UCSD-AML1 (cell line): ENCODE measurements at regions not wholly inside any gene's neighbourhood (a gene's known extent, or its start where the extent isn't known, plus 50 kb on each side); places are given as distances from the start of the nearest gene placed in this dataset.
"Not testable (repeated sequence)": the region's sequence is repeated elsewhere in the genome, so short reads cannot be mapped to it uniquely, and the experiment has no call there.

Source experiments
- DNase-seq: peaks from one replicate; lab custom pipeline; 2025; ENCODE audit not compliant: unreplicated experiment; lab: John Stamatoyannopoulos, UW

DNA sequence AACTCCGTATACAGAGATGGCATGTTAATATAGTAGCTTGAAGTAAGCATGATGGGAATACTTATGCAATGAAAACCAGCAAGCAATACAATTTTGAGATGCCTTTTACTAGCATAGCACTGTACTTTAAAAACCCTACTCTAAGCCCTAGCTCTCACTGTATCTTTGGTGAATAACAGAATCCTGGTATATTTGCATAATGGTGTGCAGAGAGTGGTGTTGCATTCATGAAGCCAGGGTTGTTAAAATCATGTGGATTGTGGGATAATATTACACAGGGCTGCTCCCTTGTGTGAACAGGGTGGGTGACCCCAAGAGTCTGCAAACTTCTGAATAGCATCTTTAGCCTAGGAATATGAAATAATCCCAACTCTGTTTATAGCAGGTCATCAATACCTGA is 105.2 kb upstream of the BMP2 start:
- no peak for DNase-seq

GRCh38 chr20:6660441-6660840 is 107.0 kb upstream of the BMP2 start:
- DNase-seq: no peak

DNA sequence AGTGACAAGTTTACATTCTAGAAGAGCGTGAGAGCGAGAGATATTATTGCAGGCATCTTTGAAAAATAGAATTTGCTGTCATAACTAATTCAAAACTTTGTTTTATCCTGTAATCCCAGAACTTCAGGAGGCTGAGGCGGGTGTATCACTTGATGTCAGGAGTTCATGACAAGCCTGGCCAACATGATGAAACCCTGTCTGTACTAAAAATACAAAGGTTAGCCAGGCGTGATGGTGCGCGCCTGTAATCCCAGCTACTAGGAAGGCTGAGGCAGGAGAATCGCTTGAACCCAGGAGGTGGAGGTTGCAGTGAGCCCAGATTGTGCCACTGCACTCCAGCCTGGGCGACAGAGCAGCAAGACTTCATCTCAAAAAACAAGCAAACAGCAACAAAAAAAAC is 108.6 kb upstream of the BMP2 start:
- DNase-seq: not testable (repeated sequence)

DNA sequence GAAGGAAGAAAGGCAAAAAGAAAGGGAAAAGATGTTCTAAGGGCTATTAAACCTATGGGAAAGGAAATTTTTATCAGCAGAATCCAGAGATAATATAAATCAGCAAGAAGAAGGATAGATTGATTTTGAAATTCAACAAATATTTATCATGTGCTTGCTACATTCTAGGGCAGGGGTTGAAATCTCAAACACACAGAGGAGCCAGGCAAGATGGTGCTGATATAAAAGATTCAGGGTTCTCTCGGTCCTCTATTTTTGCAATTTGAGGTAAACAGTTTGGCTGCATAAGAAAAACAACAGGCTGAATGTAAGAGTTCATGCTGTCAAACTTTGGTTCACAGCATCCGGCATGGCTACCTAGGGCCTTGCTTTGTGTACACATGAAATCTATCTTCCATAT is 109.6 kb upstream of the BMP2 start:
- no peak for DNase-seq

DNA sequence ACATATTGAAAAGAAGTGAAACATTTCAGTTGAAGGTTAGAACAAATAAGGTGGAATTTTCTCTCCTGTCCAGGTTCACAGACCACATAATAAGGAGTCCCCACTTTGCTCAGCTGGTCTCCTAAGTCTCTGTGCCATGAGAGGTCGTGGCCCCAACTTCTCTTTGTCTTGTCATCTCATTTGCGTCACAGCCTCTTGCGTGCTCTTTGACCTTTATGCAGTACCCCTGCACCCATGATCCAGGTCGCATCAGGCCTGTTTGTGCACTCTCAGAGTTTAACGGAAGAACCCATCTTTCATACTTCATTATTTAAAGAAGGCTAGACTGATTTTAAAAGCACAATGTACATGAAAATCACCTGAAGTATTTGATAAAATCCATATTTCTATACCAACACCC is 110.4 kb upstream of the BMP2 start:
- DNase-seq: no peak

GRCh38 chr20:6654513-6655252 is 112.8 kb upstream of the BMP2 start:
- DNase-seq: no peak

GRCh38 chr20:6651561-6651960 is 115.9 kb upstream of the BMP2 start:
- no peak for DNase-seq

DNA sequence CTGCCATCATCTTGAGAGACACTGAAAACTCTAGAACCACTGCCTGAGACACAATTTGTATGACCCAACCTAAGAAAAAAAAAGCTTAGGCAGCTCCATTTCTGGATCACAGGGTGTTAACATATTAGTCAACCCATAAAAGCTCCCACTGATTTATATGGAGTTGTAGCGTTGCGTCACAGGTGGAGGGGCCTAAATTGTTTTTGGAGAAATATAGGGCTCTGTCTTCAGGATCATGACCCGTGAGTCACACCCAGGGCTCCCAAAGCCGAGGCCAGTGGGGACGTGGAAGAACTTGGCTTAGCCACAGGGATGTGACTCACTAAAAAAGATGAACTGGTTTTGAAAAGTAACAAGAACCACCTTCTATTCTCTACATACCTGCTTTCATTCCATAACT is 116.5 kb upstream of the BMP2 start:
- DNase-seq: no peak

DNA sequence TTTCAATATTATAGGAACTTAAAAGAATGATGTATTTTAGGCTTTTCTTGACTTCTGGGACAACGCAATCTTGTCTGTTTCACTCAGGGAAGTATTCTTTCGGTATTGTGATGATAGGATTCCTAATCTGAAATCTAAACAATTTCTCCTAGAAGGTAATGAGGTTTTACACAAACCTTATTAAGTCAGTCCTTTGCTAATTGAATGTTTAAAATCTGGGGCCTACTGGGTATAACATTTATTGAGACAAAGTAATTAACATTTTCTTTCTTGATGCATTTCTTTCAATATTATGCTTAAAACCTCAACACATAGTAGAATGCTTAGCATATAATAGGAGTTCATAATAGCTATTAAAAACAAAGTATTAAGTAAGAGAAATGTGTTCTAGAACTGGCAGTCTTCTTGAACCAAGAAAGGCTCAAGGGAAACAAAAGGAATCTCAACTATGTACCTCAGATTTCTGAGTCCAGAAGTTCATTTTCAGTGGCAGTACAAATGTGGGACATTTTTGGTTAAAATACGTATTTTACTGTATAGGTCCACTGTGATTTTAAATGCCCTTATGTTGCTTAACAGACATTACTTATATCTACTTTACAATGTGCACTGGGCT is 121.4 kb upstream of the BMP2 start:
- DNase-seq: no peak

DNA sequence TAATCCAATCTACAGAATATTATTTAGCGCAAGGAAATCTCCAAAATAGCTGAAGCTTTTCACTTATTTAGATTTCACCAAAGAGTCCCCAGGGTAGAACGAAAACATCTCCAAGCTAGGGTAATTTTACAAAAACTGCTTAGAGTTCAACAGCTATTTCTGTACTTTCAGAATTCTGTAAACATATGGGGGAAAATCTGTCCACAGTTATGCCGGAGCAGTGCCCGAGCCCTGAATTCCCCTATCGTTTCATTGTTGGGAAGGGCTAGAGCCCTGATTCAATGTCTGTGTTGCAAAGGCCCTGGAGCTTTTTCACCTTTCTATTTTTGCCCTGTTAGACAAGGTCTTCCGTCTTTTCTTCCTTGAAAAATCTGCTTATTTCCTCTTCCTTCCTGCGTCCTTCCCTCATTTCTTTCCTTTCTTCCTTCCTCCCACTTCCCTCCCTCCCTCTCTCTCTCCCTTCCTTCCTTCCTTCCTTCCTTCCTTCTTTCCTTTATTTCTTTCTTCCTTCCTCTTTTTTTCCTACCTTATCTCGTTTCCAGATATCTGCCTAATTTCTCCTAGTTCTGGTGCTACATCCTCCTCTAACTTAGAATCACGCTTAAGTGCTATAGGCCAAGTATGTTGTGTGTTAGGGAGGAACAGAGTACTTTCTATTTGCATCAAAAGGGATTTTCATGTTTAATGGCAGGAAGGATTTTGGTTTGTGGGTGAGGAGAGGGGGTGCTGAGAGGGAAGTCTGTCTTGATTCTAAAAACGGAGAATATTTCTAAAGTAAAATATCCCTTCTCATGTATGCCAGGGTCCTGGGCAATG is 122.5 kb upstream of the BMP2 start:
- DNase-seq: no peak

GRCh38 chr20:6641012-6641411 is 126.5 kb upstream of the BMP2 start:
- DNase-seq: no peak

GRCh38 chr20:6637160-6637579 is 130.3 kb upstream of the BMP2 start:
- no peak for DNase-seq

GRCh38 chr20:6636209-6637159 is 131.0 kb upstream of the BMP2 start:
- no peak for DNase-seq

DNA sequence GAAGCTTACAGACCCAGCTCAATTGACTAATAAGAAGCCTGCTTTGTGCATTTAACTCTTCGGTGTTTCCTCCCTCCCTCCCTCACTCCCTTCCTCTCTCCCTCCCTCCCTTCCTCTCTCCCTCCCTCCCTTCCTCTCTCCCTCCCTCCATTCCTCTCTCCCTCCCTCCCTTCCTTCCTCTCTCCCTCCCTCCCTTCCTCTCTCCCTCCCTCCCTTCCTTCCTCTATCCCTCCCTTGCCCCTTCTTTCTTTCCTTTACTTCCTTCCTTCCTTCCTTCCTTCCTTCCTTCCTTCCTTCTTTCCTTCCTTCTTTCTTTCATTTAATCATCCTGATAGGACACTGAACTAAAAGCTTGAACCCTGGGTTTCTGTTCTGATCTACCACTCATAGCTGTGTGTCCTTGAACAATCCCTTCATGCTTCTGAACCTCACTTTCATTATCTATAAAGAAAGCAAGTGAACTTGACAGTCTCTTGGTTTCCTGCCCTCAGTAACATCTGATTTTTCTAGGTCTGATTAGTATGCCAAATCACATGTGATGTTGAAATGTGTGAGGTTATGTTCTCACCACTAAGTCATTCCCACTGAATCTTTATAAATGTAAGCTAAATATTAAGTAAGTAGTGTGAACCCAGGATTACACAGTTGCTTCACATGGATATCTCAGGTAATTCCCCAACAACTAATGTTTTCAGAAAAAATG is 132.3 kb upstream of the BMP2 start:
- DNase-seq: no peak

DNA sequence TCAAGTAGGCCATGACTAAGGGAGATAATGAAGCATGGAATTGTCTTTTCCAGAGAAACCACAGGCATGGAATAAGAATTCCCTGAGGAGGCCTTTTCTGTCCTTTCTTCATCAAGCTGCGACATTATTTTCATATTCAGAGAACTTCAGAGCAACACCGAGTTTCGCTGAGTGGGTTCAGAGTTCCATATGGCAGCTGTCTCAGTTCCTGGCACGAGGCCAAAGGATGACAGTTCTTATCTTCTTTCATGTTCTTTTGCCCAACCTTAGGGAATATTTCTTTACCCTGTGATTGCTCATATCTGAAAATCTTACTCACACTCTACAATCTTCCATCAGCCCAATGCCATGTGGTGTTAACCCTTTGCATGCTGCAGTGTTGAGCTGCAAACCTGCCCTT is 135.3 kb upstream of the BMP2 start:
- no peak for DNase-seq

DNA sequence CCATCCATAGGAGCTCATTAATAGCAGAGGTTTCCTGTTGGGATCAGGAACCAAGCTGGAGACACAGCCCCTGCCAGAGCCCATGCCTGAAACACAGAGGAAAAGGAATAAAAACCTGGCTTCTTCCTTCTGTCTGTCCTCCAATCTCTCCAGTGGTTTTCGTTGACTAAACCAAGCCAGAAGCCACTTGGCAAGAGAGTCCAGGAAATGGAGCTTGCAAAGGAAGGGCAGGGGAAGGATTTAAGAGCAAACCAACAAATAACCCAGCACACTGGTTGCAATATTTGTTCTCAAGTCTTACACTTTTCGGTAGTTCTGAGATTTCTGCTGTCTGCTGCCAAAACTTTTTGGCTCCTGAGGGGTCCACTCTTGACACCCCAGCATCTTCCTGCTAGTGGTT is 137.0 kb upstream of the BMP2 start:
- DNase-seq: no peak

DNA sequence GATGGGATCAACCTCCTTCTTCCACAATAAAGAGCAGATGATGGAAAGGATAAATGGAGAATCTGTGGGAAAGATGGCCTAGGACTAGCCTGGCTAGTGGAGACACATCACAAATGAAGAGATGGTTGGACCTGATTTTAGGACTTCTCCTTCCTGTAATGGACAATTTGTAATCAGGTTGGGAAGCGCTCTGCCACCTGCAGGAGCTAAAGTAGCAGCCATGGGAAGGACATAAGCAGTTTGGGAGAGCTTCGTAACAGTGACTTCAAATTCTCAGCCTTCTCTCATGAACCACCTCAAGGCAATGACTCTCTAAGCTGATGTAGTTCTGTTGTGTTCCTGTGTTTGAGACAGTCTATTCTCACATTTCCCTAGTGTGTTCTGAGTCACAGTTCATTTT is 137.9 kb upstream of the BMP2 start:
- DNase-seq: no peak

GRCh38 chr20:6626805-6627204 is 140.7 kb upstream of the BMP2 start:
- DNase-seq: no peak

GRCh38 chr20:6623989-6624388 is 143.5 kb upstream of the BMP2 start:
- no peak for DNase-seq

DNA sequence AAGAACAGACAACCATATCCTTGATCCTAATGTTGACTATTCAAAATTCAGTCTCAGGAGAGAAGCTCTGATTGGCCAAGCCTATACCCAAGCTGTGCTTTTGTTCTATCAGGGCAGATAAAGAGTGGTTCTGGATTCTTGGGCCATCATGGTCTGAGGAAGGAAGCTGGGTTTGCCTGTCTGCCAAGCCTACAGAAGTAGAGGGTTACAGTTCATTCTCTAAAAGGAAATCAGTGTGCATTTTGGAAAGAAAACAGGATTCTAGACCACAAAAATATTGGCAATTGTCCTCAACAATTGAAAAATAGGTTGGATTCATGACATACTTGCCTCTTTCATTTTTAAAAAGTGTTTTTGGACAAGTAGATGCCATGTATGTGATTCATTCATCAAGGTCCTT is 145.4 kb upstream of the BMP2 start:
- no peak for DNase-seq
